ENCODE measurements at regions not wholly inside any gene's neighbourhood (a gene's known extent, or its start where the extent isn't known, plus 50 kb on each side); places are given as distances from the start of the nearest gene placed in this dataset.

DNA sequence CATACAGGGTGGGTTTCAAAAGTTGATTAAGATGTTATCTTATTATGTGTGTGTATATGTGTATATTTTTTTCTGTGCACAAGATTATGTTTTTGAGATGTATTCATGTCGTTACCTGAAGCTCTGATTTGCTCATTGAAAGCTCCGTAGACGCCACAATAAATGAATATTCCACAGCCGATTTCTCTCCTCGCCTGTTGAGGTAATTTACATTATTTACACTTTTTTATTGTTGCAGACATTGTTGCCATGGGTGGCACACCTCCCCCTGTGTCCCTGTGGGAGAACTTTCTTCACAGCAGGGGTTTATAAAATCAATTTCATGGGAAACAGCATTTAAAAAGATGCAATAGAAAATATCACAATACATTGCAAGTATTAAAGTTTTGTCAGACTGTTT is 100.6 kb downstream of the GLI2 start:
- H3K36me3 ChIP-seq (ENCODE audit: insufficient read depth, insufficient read length, low read length), result peaks cover 9% of the 10 kb centered on the region
- no peaks in the 10 kb centered on the region for H3K27me3 ChIP-seq (ENCODE audit: insufficient read depth, insufficient read length)
- no peak for TF ChIP-seq ZNF274 (IDR thresholded peaks at IDR 0.05; ENCODE audit: low read depth, low read length)
- no peak for TF ChIP-seq SUZ12 (IDR thresholded peaks at IDR 0.05; ENCODE audit: extremely low read depth, insufficient read depth, insufficient read length)
- TF ChIP-seq YY1 (IDR thresholded peaks at IDR 0.05; ENCODE audit: insufficient read depth, insufficient read length), result no peak
- H3K4me1 ChIP-seq (ENCODE audit: insufficient read depth, insufficient read length), result peaks cover 6% of the 10 kb centered on the region
- H3K9ac ChIP-seq (ENCODE audit: insufficient read length, low read depth), result no peak overlapping the region
- H3K4me3 ChIP-seq (ENCODE audit: insufficient read length, low read depth), result no peak overlapping the region
- no peaks in the 10 kb centered on the region for H3K9me3 ChIP-seq (ENCODE audit: insufficient read depth, low read length)
- DNase-seq (ENCODE audit: low read depth, low spot score), result no peak

GRCh38 chr2:120840795-120841487 is 105.3 kb downstream of the GLI2 start:
- DNase-seq (ENCODE audit: low read depth, low spot score), result no peak
- TF ChIP-seq SUZ12 (IDR thresholded peaks at IDR 0.05; ENCODE audit: extremely low read depth, insufficient read depth, insufficient read length) (no peak), ZNF274 (IDR thresholded peaks at IDR 0.05; ENCODE audit: low read depth, low read length) (no peak), YY1 (IDR thresholded peaks at IDR 0.05; ENCODE audit: insufficient read depth, insufficient read length) (no peak)
- H3K9ac ChIP-seq (ENCODE audit: insufficient read length, low read depth), result no peak overlapping the region
- H3K4me1 ChIP-seq (ENCODE audit: insufficient read depth, insufficient read length), result no peaks in the 10 kb centered on the region
- no peaks in the 10 kb centered on the region for H3K27me3 ChIP-seq (ENCODE audit: insufficient read depth, insufficient read length)
- no peak overlapping the region for H3K4me3 ChIP-seq (ENCODE audit: insufficient read length, low read depth)
- no peaks in the 10 kb centered on the region for H3K9me3 ChIP-seq (ENCODE audit: insufficient read depth, low read length)
- H3K36me3 ChIP-seq (ENCODE audit: insufficient read depth, insufficient read length, low read length), result peaks cover 13% of the 10 kb centered on the region

DNA sequence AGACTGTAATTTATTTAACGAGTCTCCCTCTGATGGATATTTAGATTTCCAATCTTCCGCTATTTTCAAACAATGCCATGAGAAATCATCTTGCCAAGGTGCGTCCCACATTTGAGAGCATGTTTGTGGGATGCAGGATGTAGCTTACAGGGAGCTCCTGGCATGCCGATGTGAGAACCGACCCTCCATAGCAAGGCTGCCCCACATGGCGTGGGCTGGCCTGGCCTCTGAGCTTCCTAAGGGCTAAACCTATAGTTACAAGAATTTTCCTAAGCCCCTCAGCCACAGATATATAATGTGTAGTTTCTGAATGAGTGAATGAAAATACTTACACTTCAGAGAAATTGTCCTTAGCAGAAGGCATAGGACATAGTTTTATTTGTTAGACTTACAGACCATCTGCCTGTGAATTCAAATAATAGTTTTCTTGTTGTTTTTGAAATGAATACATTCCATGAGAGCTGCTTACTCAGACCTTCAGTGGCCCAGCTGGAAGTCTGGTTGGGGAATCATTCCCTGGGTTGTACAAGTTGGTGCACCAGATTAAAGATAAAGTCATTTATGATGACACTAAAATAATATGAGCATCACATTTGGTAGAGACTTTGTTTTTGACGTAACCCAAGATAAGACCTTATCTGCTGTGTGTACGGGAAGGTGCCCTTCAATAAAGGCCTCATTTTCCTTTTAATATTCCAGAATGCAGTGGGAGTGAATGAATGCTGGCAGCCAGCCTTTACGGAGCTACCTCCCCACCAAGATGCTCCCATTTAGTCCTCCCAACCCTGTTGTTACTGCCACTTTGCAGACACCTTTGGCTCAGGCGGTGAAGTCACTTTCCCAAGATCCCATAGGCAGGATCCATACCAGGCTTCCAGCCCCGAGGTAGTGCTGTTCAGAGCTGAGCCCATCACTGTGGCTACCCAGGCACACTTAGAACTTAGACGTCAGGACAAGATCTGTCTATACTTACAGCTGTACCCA is 107.1 kb downstream of the GLI2 start:
- no peaks in the 10 kb centered on the region for H3K9me3 ChIP-seq (ENCODE audit: insufficient read depth, low read length)
- H3K4me3 ChIP-seq (ENCODE audit: insufficient read length, low read depth), result no peak overlapping the region
- TF ChIP-seq SUZ12 (IDR thresholded peaks at IDR 0.05; ENCODE audit: extremely low read depth, insufficient read depth, insufficient read length), result no peak
- no peak for TF ChIP-seq ZNF274 (IDR thresholded peaks at IDR 0.05; ENCODE audit: low read depth, low read length)
- no peak for TF ChIP-seq YY1 (IDR thresholded peaks at IDR 0.05; ENCODE audit: insufficient read depth, insufficient read length)
- H3K36me3 ChIP-seq (ENCODE audit: insufficient read depth, insufficient read length, low read length), result peaks cover 23% of the 10 kb centered on the region
- H3K9ac ChIP-seq (ENCODE audit: insufficient read length, low read depth), result no peak overlapping the region
- H3K4me1 ChIP-seq (ENCODE audit: insufficient read depth, insufficient read length), result peaks cover 3% of the 10 kb centered on the region
- DNase-seq (ENCODE audit: low read depth, low spot score), result no peak
- no peaks in the 10 kb centered on the region for H3K27me3 ChIP-seq (ENCODE audit: insufficient read depth, insufficient read length)

DNA sequence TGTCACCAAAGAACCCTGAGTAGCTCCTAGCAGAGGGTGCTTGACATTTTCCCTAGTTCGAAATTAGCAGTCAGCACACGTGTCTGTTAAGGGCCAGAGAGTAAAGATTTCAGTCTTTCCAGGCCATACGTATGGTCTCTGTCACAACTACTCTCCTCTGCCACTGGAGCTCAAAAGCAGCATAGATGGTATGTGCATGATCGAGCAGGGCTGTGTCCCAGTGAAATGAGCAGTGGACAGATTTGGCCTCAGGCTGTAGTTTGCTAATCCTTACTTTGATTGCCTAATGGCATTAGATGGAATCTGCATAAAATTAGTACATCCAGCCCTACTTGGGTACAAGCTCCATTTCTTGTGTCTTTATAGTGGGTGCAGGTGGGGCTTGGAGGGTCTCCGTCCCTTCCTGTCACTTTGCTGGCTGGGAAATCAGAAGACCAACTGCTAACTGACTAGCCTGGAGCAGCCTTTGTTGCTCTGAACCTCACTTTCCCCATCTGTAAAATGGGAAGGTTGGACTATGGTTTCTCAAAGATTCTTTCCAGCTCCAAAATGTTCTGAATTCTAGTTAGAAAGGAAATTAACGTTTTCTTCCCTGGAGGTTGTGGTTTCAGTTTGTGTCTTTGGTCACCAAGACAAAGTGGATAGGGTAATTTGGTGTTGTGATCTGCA is 108.5 kb downstream of the GLI2 start:
- H3K4me1 ChIP-seq (ENCODE audit: insufficient read depth, insufficient read length), result peaks cover 3% of the 10 kb centered on the region
- H3K36me3 ChIP-seq (ENCODE audit: insufficient read depth, insufficient read length, low read length), result peaks cover 32% of the 10 kb centered on the region
- no peak for DNase-seq (ENCODE audit: low read depth, low spot score)
- H3K9me3 ChIP-seq (ENCODE audit: insufficient read depth, low read length), result no peaks in the 10 kb centered on the region
- H3K4me3 ChIP-seq (ENCODE audit: insufficient read length, low read depth), result no peak overlapping the region
- no peaks in the 10 kb centered on the region for H3K27me3 ChIP-seq (ENCODE audit: insufficient read depth, insufficient read length)
- TF ChIP-seq YY1 (IDR thresholded peaks at IDR 0.05; ENCODE audit: insufficient read depth, insufficient read length), result no peak
- no peak for TF ChIP-seq ZNF274 (IDR thresholded peaks at IDR 0.05; ENCODE audit: low read depth, low read length)
- TF ChIP-seq SUZ12 (IDR thresholded peaks at IDR 0.05; ENCODE audit: extremely low read depth, insufficient read depth, insufficient read length), result no peak
- no peak overlapping the region for H3K9ac ChIP-seq (ENCODE audit: insufficient read length, low read depth)

- peaks cover 37% of the 10 kb centered on the region for H3K36me3 ChIP-seq (ENCODE audit: insufficient read depth, insufficient read length, low read length)
- H3K9ac ChIP-seq (ENCODE audit: insufficient read length, low read depth), result no peak overlapping the region
- no peak for TF ChIP-seq YY1 (IDR thresholded peaks at IDR 0.05; ENCODE audit: insufficient read depth, insufficient read length)
- no peak for TF ChIP-seq SUZ12 (IDR thresholded peaks at IDR 0.05; ENCODE audit: extremely low read depth, insufficient read depth, insufficient read length)
- no peak for TF ChIP-seq ZNF274 (IDR thresholded peaks at IDR 0.05; ENCODE audit: low read depth, low read length)
- no peaks in the 10 kb centered on the region for H3K27me3 ChIP-seq (ENCODE audit: insufficient read depth, insufficient read length)
- DNase-seq (ENCODE audit: low read depth, low spot score), result no peak
- no peak overlapping the region for H3K4me3 ChIP-seq (ENCODE audit: insufficient read length, low read depth)
- H3K4me1 ChIP-seq (ENCODE audit: insufficient read depth, insufficient read length), result peaks cover 3% of the 10 kb centered on the region
- H3K9me3 ChIP-seq (ENCODE audit: insufficient read depth, low read length), result no peaks in the 10 kb centered on the region
These were observed 109.6 kb downstream of the GLI2 start for GRCh38 chr2:120845277-120845676.

- H3K27me3 ChIP-seq (ENCODE audit: insufficient read depth, insufficient read length), result no peaks in the 10 kb centered on the region
- H3K9me3 ChIP-seq (ENCODE audit: insufficient read depth, low read length), result no peaks in the 10 kb centered on the region
- DNase-seq (ENCODE audit: low read depth, low spot score), result no peak
- peaks cover 31% of the 10 kb centered on the region for H3K36me3 ChIP-seq (ENCODE audit: insufficient read depth, insufficient read length, low read length)
- H3K4me3 ChIP-seq (ENCODE audit: insufficient read length, low read depth), result no peak overlapping the region
- peaks cover 3% of the 10 kb centered on the region for H3K4me1 ChIP-seq (ENCODE audit: insufficient read depth, insufficient read length)
- H3K9ac ChIP-seq (ENCODE audit: insufficient read length, low read depth), result no peak overlapping the region
- no peak for TF ChIP-seq SUZ12 (IDR thresholded peaks at IDR 0.05; ENCODE audit: extremely low read depth, insufficient read depth, insufficient read length)
- no peak for TF ChIP-seq ZNF274 (IDR thresholded peaks at IDR 0.05; ENCODE audit: low read depth, low read length)
- no peak for TF ChIP-seq YY1 (IDR thresholded peaks at IDR 0.05; ENCODE audit: insufficient read depth, insufficient read length)
These were observed 110.9 kb downstream of the GLI2 start for GRCh38 chr2:120846406-120847095.
